H1 (cell line): ENCODE measurements at regions not wholly inside any gene's neighbourhood (a gene's known extent, or its start where the extent isn't known, plus 50 kb on each side); places are given as distances from the start of the nearest gene placed in this dataset.

Experiments used
- CTCF ChIA-PET: fragments of 300-600 bp; sonication (Branson Sonifier 250); formaldehyde crosslinking; loops from one replicate; lab custom pipeline; 2021; ENCODE audit not compliant: partially characterized antibody; lab: Charles Lee
- POLR2A ChIA-PET: fragments of 300-600 bp; sonication (Branson Sonifier 250); formaldehyde crosslinking; loops from one replicate; lab custom pipeline; 2021; ENCODE audit warnings: inconsistent platforms; ENCODE audit not compliant: partially characterized antibody; lab: Charles Lee
- DNase-seq, 2 experiments: peaks; one replicate each; pipeline versions ENCODE4 v3.0.0 to v3.0.0-alpha.2; 2010 to 2022; ENCODE audit warnings: low spot score in 2 of 2, low read depth in 1 of 2, mixed read lengths in 1 of 2
- FAIRE-seq: peaks from 2 replicates; lab custom pipeline; 2011; peaks lifted over from hg19 to GRCh38; lab: Jason Lieb, UNC
- H2AFZ ChIP-seq: 2 replicates; pipeline ENCODE4 v1.8.1; 2012; ENCODE audit warnings: low read length, inconsistent platforms
- H2AK5ac ChIP-seq: 2 replicates; pipeline ENCODE4 v1.6.1; 2013; ENCODE audit warnings: low read depth, low read length
- H2BK120ac ChIP-seq: replicated peaks from 2 replicates; pipeline ENCODE3; 2013; ENCODE audit warnings: low read depth, low read length, inconsistent platforms
- H2BK12ac ChIP-seq: 2 replicates; pipeline ENCODE4 v1.6.1; 2013; ENCODE audit warnings: low read depth, low read length
- H2BK15ac ChIP-seq: 2 replicates; pipeline ENCODE4 v1.6.1; 2013; ENCODE audit warnings: low read length
- H2BK20ac ChIP-seq: 2 replicates; pipeline ENCODE4 v1.6.1; 2013; ENCODE audit warnings: low read length
- H2BK5ac ChIP-seq: 2 replicates; pipeline ENCODE4 v1.6.1; 2013; ENCODE audit warnings: low read depth, low read length
- H3K14ac ChIP-seq: 2 replicates; pipeline ENCODE4 v1.6.1; 2013; ENCODE audit warnings: inconsistent platforms; ENCODE audit not compliant: insufficient read length
- H3K18ac ChIP-seq: 2 replicates; pipeline ENCODE4 v1.6.1; 2013; ENCODE audit warnings: low read length; ENCODE audit errors: extremely low read depth
- H3K23ac ChIP-seq: 2 replicates; pipeline ENCODE4 v1.6.1; 2013; ENCODE audit warnings: inconsistent platforms; ENCODE audit not compliant: insufficient read length
- H3K23me2 ChIP-seq: 2 replicates; pipeline ENCODE4 v1.6.1; 2013; ENCODE audit warnings: low read depth, low read length
- H3K27ac ChIP-seq: 2 replicates; pipeline ENCODE4 v1.6.1; 2011; ENCODE audit warnings: low read depth, low read length, inconsistent platforms
- H3K27me3 ChIP-seq, 4 experiments: replicated peaks in 1 of 4; 1 replicate in 1 of 4; 2 replicates in 3 of 4; pipeline versions ENCODE4 v1.6.1 to v1.8.1; 2011 to 2013; ENCODE audit warnings: low read length in 3 of 4, mild to moderate bottlenecking in 3 of 4, inconsistent platforms in 2 of 4, mixed read lengths in 2 of 4, moderate library complexity in 1 of 4; ENCODE audit not compliant: control insufficient read depth in 3 of 4, insufficient read depth in 3 of 4; ENCODE audit errors: extremely low read depth in 1 of 4
- H3K36me3 ChIP-seq, 4 experiments: 2 replicates each; pipeline versions ENCODE4 v1.6.1 to v1.8.1; 2011 to 2013; ENCODE audit warnings: mild to moderate bottlenecking in 4 of 4, low read length in 3 of 4, moderate library complexity in 2 of 4, control low read depth in 1 of 4, inconsistent platforms in 1 of 4; ENCODE audit not compliant: insufficient read depth in 4 of 4, control insufficient read depth in 2 of 4
- H3K4ac ChIP-seq: replicated peaks from 2 replicates; pipeline ENCODE3; 2013; ENCODE audit warnings: low read length, low read depth, mixed read lengths, inconsistent platforms; ENCODE audit not compliant: insufficient read length
- H3K4me1 ChIP-seq, 4 experiments: replicated peaks in 1 of 4; 1 replicate in 1 of 4; 2 replicates in 3 of 4; pipeline versions ENCODE4 v1.6.1 to v1.8.1; 2011 to 2013; ENCODE audit warnings: low read length in 3 of 4, inconsistent platforms in 2 of 4, mixed read lengths in 1 of 4; ENCODE audit not compliant: insufficient read depth in 4 of 4, control insufficient read depth in 3 of 4
- H3K4me2 ChIP-seq, 2 experiments: 2 replicates each; pipeline versions ENCODE4 v1.6.1 to v1.8.1; 2011 to 2013; ENCODE audit warnings: low read depth in 2 of 2, low read length in 2 of 2, control low read depth in 1 of 2, inconsistent platforms in 1 of 2, mild to moderate bottlenecking in 1 of 2; ENCODE audit not compliant: insufficient read depth in 1 of 2
- H3K4me3 ChIP-seq, 4 experiments: fragments of 200-600, 300-600 bp in 1 of 4; sonication (generic), shearing (Covaris generic), sonication (Bioruptor Twin) in 1 of 4; 2 replicates each; pipeline versions ENCODE4 v1.5.1 to v1.8.1; 2011 to 2016; ENCODE audit warnings: low read length in 4 of 4, low read depth in 3 of 4, control low read depth in 2 of 4, inconsistent platforms in 2 of 4, mild to moderate bottlenecking in 2 of 4, mixed read lengths in 1 of 4, moderate library complexity in 1 of 4; ENCODE audit not compliant: insufficient read depth in 2 of 4; ENCODE audit errors: extremely low read depth in 1 of 4
- H3K56ac ChIP-seq: replicated peaks from 2 replicates; pipeline ENCODE3; 2013; ENCODE audit warnings: low read depth, mild to moderate bottlenecking, mixed read lengths, low read length, inconsistent platforms; ENCODE audit not compliant: insufficient read length
- H3K79me1 ChIP-seq: 2 replicates; pipeline ENCODE4 v1.6.1; 2013; ENCODE audit warnings: low read depth, low read length, control low read depth
- H3K79me2 ChIP-seq, 2 experiments: 2 replicates each; pipeline versions ENCODE4 v1.6.1 to v1.8.1; 2012 to 2013; ENCODE audit warnings: low read length in 2 of 2, mild to moderate bottlenecking in 2 of 2, inconsistent platforms in 1 of 2; ENCODE audit not compliant: insufficient read depth in 2 of 2, control insufficient read depth in 1 of 2
- H3K9ac ChIP-seq, 4 experiments: replicated peaks in 1 of 4; 1 replicate in 1 of 4; 2 replicates in 3 of 4; pipeline versions ENCODE4 v1.6.1 to v1.8.1; 2011 to 2013; ENCODE audit warnings: low read depth in 3 of 4, low read length in 3 of 4, control low read depth in 2 of 4, mild to moderate bottlenecking in 2 of 4, moderate library complexity in 2 of 4, inconsistent platforms in 1 of 4; ENCODE audit errors: extremely low read depth in 1 of 4
- H3K9me3 ChIP-seq, 2 experiments: 2 replicates each; pipeline versions ENCODE4 v1.6.1 to v1.8.1; 2012 to 2013; ENCODE audit warnings: mild to moderate bottlenecking in 2 of 2, moderate library complexity in 2 of 2, control low read depth in 1 of 2, inconsistent platforms in 1 of 2, low read depth in 1 of 2, low read length in 1 of 2, mixed read lengths in 1 of 2; ENCODE audit not compliant: insufficient read depth in 2 of 2
- H4K20me1 ChIP-seq, 2 experiments: replicated peaks in 1 of 2; 2 replicates each; pipeline versions ENCODE3 to v1.8.1; 2011 to 2013; ENCODE audit warnings: inconsistent platforms in 2 of 2, low read length in 2 of 2, mild to moderate bottlenecking in 1 of 2; ENCODE audit not compliant: insufficient read depth in 2 of 2, control insufficient read depth in 1 of 2
- H4K5ac ChIP-seq: 2 replicates; pipeline ENCODE4 v1.6.1; 2013; ENCODE audit warnings: low read length, low read depth, mixed read lengths, inconsistent platforms; ENCODE audit not compliant: insufficient read length
- H4K8ac ChIP-seq: 2 replicates; pipeline ENCODE4 v1.8.0; 2013; ENCODE audit warnings: mild to moderate bottlenecking, moderate library complexity, low read length, inconsistent platforms; ENCODE audit not compliant: insufficient read depth; ENCODE audit errors: extremely low read depth
- H4K91ac ChIP-seq: replicated peaks from 2 replicates; pipeline ENCODE3; 2013; ENCODE audit warnings: low read length, mixed read lengths, inconsistent platforms; ENCODE audit not compliant: insufficient read length
- BCL11A ChIP-seq, 2 experiments: IDR thresholded peaks; one replicate each; pipeline ENCODE4 v1.6.1; 2011; ENCODE audit warnings: low read depth in 2 of 2, low read length in 2 of 2, mild to moderate bottlenecking in 2 of 2
- CBX8 ChIP-seq: fragments of 300-800, 300-1000 bp; sonication (generic); IDR thresholded peaks from 2 replicates; pipeline ENCODE4 v1.7.1; 2016; ENCODE audit warnings: low read depth, low read length, borderline replicate concordance
- EGR1 ChIP-seq: IDR thresholded peaks from 2 replicates; pipeline ENCODE4 v1.6.1; 2011; ENCODE audit warnings: low read depth, low read length, borderline replicate concordance
- EP300 ChIP-seq, 2 experiments: IDR thresholded peaks; 1 replicate in 1 of 2; 2 replicates in 1 of 2; pipeline ENCODE4 v1.6.1; 2011 to 2012; ENCODE audit warnings: low read depth in 2 of 2, low read length in 2 of 2, mild to moderate bottlenecking in 2 of 2, borderline replicate concordance in 1 of 2, inconsistent platforms in 1 of 2, moderate library complexity in 1 of 2
- HDAC2 ChIP-seq, 2 experiments: fragments of 300-600 bp in 1 of 2; sonication (generic) in 1 of 2; IDR thresholded peaks; 2 replicates each; pipeline ENCODE4 v1.6.1; 2011 to 2012; ENCODE audit warnings: low read depth in 2 of 2, low read length in 2 of 2, mild to moderate bottlenecking in 2 of 2, moderate library complexity in 2 of 2, borderline replicate concordance in 1 of 2, inconsistent platforms in 1 of 2
- MAX ChIP-seq: IDR thresholded peaks from 2 replicates; pipeline ENCODE4 v1.6.1; 2012; ENCODE audit warnings: inconsistent platforms
- RAD21 ChIP-seq, 2 experiments: IDR thresholded peaks in 1 of 2; conservative IDR thresholded peaks in 1 of 2; 2 replicates each; pipeline ENCODE4 v1.6.1; 2011; ENCODE audit warnings: low read depth in 2 of 2, low read length in 2 of 2, improper control_type of control experiment in 1 of 2, inconsistent platforms in 1 of 2, mild to moderate bottlenecking in 1 of 2, moderate library complexity in 1 of 2
- RBBP5 ChIP-seq: IDR thresholded peaks from 2 replicates; pipeline ENCODE4 v1.7.1; 2012; ENCODE audit warnings: low read depth, mild to moderate bottlenecking, inconsistent platforms, low read length, moderate library complexity, borderline replicate concordance
- SP4 ChIP-seq: IDR thresholded peaks from 2 replicates; pipeline ENCODE4 v1.6.1; 2012; ENCODE audit warnings: low read length, inconsistent platforms
- TBP ChIP-seq: IDR thresholded peaks from 2 replicates; pipeline ENCODE4 v1.6.1; 2011; ENCODE audit warnings: low read depth, low read length, improper control_type of control experiment
- TCF12 ChIP-seq: IDR thresholded peaks from 2 replicates; pipeline ENCODE4 v1.6.1; 2011; ENCODE audit warnings: low read depth, mild to moderate bottlenecking, low read length
- YY1 ChIP-seq: IDR thresholded peaks from 2 replicates; pipeline ENCODE4 v1.6.1; 2011; ENCODE audit warnings: low read depth, mild to moderate bottlenecking, low read length
- WGBS, 2 experiments: shearing (Covaris generic) in 1 of 2; methylation state at CpG; one replicate each; pipeline versions ENCODE4 v1.1.6 to v1.1.7; 2013 to 2015; ENCODE audit warnings: low lambda C conversion rate in 2 of 2, mixed read lengths in 2 of 2, inconsistent platforms in 1 of 2, low coverage in 1 of 2, missing lambda C conversion rate in 1 of 2; ENCODE audit not compliant: insufficient replicate concordance in 2 of 2, insufficient coverage in 1 of 2, insufficient read length in 1 of 2; ENCODE audit errors: extremely low coverage in 1 of 2, missing lambda C conversion rate in 1 of 2; 5-methylcytosine and 5-hydroxymethylcytosine counted together

- Histone ChIP-seq H3K18ac (no peak overlapping the region), H2AFZ (no peak overlapping the region), H3K9me3 (no peaks in the 10 kb centered on the region), H4K5ac (no peak overlapping the region), H2BK15ac (no peak overlapping the region), H3K14ac (no peak overlapping the region), H3K79me2 (no peaks in the 10 kb centered on the region), H3K4me2 (no peak overlapping the region), H3K9ac (no peak overlapping the region), H2BK120ac (no peak overlapping the region), H3K4me3 (no peak overlapping the region), H3K56ac (no peak overlapping the region), H4K91ac (no peak overlapping the region), H3K23me2 (no peaks in the 10 kb centered on the region), H3K79me1 (no peaks in the 10 kb centered on the region), H3K27ac (no peak overlapping the region), H3K4ac (no peak overlapping the region), H2BK5ac (no peak overlapping the region), H4K20me1 (no peaks in the 10 kb centered on the region), H3K4me1 (peaks cover 3 to 14% (median 8%) of the 10 kb centered on the region in 4 experiments; a peak in 6 of 7 replicates), H2AK5ac (no peak overlapping the region), H3K27me3 (no peaks in the 10 kb centered on the region), H2BK20ac (no peak overlapping the region), H3K23ac (no peak overlapping the region), H4K8ac (no peak overlapping the region), H3K36me3 (no peaks in the 10 kb centered on the region), H2BK12ac (no peak overlapping the region)
- no peak for TF ChIP-seq TCF12
- TF ChIP-seq EP300 (IDR thresholded peaks at IDR 0.05; ENCODE audit: borderline replicate concordance in 1 of 2, low read depth in 2 of 2, low read length in 2 of 2): no peak
- TF ChIP-seq RBBP5: no peak
- no peak for TF ChIP-seq EGR1
- TF ChIP-seq MAX: no peak
- TF ChIP-seq YY1: no peak
- TF ChIP-seq TBP: no peak
- no peak for TF ChIP-seq HDAC2 (IDR thresholded peaks at IDR 0.05; ENCODE audit: borderline replicate concordance in 1 of 2, low read depth in 2 of 2, low read length in 2 of 2)
- TF ChIP-seq BCL11A (IDR thresholded peaks at IDR 0.05; ENCODE audit: low read depth in 2 of 2, low read length in 2 of 2): no peak
- no peak for TF ChIP-seq RAD21 (IDR thresholded peaks at IDR 0.05 in 1 of 2, conservative IDR thresholded peaks at IDR 0.05 in 1 of 2; ENCODE audit: low read depth in 2 of 2, low read length in 2 of 2)
- TF ChIP-seq CBX8: no peak
- no peak for TF ChIP-seq SP4
- DNase-seq (no peak), FAIRE-seq (no peak)
- POLR2A ChIA-PET: no interaction called here
- CTCF ChIA-PET: no interaction called here
- WGBS, 2 experiments: 92% methylated on average over 4 of the region's 4 CpGs; no CpG with 5 or more reads in 1 of the 2 experiments
These were observed 262.0 kb downstream of the MEIS1 start for GRCh38 chr2:66696886-66697285.
